NCI-H69 (cell line): ENCODE measurements at regions not wholly inside any gene's neighbourhood (a gene's known extent, or its start where the extent isn't known, plus 50 kb on each side); places are given as distances from the start of the nearest gene placed in this dataset.

ENCODE experiments used
- DNase-seq: peaks from one replicate; lab custom pipeline; 2025; lab: John Stamatoyannopoulos, UW

DNA sequence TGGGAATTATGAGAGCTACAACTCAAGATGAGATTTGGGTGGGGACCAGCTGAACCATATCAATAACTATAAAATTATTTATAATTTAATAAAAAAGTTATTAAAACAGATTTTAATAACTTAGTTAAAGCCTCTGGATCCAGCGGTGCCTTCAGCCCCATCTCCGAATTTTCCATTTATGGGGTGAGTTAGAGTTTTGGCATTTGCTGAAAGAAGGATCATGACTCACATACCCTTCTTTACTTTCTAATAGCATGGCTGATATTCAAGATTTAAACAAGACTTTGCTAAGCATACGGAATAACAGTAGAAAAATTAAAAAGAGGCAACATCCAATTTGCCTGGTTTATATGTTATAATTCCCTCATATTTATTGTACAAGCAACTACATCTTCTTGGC, 94.5 kb downstream of the RDH14 start:
- no peak for DNase-seq

DNA sequence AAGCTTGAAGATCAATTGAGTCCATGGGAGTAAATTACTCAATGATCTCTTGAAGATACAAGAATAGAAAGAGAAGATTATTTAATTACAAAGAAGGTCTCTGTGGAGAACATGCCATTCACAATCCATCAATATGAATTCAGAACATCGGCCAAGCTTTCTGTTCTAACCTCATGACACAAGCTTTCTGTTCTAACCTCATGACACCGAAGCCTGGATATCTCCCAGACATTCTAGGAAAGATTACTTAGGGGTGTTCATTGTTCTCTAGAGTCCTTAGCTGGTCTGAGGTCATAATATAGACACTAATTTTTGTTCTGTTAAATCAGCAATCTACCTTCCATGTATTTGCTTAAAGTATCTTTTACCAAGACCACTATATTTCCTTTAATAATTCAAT, 95.5 kb downstream of the RDH14 start:
- DNase-seq, result no peak

DNA sequence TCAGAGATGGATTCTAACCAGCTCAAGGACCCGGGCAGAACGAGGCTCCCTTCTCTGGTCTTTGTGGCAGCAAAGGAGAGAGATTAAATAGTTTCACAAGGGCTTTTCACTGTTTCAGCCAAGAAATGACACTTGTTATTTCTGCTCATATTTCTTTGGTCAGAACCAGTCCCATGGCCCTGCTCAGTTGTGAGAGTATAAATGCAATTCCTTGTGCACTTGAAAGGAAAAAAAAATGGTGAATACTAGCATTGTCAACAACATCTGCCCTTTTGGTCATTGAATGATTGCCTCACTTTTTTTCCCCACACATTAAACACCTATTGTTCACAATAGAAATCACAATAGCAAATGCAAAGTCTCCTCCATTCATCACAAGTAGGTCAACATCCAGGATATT, 104.4 kb downstream of the RDH14 start:
- no peak for DNase-seq

DNA sequence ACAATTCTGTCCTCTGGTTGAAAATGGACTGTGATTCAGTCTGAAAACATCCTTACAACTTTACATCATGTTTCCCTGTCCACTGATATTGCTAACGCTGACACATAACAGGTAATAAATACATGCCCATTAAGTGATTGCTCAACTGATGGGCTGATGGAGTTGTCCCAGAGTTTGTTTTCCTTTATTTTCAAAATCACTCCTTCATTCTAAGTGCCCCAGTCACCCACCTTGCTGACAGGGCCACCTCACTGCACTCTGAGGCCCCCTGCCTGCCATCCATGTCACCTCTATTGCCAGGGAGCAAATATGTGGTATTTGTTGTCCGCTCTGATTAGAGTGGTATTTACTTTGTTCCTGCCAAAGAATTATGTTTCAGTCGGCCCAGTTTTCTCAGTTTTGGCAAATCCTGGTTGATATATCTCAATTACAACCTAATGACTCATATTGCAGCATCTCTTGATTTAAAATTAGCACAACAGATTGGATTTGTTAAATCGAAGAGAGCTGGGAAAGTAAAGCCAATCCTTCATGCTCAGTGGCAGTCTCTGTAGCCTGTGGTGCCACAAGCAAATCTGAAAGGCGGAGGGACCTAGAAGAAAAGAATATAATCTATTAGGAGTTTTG, 105.1 kb downstream of the RDH14 start:
- DNase-seq, result no peak

DNA sequence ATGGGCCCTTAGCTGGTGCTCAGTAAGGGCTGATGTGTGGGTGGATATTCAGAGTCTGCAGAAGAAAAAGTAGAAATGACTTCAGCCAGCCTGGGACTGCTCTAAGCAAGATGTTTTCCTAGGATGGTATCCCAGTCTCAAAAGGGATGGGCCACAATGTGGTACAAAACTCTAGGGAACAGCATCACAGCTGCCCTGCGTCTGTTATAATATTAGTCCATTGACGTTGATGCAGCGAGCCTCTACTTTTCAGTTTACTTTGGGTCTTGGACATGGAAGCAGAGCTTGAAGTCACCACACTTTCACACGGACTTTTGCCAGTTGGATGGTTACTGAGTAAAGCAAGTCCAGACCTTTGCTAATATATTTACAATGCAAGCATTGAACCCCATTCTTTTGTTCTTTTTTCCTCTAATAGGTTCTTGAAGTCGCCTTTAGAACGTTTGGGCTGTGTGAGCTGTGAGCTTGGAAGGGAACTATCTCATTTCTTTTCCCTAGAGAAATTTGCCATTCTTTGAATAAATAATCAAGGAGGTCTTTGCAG, 105.7 kb downstream of the RDH14 start:
- no peak for DNase-seq

DNA sequence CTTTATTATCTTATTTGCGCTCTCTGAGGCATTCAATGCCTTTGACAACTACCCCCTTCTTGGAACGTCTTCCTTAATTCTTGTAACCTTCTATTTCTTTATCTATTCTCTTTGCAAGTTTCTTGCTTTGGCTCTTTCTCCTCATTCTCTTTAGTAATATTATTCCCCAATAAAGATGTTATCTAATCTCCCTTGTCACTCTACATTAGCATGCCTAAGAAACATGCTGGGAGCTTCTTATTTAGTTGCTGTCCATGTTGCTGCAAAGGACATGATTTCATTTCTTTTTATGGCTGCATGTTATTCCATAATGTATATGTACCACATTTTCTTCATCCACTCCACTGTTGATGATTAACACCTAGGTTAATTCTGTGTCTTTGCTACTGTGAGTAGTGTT, 113.7 kb downstream of the RDH14 start:
- DNase-seq, result no peak

DNA sequence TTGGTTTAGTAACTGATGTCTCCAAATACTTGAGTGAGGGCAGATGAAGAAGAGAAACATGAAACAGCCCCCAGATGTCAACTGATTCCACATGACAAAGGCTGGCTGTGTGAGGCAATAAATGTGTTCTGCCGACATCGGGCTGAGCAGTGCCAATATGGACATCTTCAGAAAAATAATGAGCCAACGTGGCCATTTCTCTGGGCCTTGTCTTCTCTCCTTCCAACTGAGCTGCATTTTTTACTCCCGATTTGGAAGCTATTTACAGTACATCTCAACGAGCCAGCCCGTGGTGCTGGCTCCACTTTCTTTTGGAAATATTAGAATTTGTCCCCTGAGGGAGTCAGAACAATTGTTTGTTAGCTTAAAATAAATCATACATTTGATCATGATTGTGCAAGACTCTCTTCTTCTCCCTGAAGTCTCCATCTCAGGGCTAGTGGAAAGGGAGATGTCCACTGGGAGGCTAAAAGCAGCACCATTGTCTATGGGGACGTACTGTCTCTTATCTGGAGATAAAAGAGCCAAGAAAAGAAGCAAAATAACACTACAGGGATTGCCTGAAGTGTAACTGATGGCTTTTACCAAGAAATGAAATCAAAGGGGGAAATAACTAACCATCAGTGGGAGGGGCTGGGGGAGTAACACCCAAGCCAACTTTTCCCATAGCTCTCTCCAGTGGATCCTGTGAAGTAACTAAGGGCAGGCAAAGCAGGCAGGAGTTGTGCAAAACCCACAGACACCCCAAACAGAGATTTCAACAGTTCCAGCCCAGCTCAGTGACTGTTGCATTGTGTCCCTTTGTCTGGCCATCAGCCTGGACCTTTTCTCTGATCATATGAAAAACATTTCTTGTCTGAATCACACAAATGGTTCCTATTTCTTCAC, 114.8 kb downstream of the RDH14 start:
- DNase-seq, result no peak

DNA sequence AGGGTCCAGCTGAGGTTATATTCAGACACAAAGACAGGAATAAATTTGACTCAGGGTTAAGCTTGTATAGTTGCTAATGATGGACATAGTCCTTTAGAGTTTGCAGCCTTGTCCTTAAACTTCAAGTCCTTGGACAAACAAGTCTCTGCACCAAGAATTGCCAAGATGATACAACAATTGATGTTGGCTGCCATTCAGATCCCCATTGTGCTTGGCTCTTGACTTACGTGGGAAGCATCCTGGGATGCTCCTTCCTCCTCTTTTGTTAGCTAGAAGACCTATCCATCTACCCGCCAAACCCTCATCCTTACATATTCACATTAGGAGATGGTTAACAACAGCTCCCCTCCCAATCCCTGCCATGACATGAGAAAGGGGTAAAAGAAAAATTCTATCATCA, 115.6 kb downstream of the RDH14 start:
- no peak for DNase-seq

DNA sequence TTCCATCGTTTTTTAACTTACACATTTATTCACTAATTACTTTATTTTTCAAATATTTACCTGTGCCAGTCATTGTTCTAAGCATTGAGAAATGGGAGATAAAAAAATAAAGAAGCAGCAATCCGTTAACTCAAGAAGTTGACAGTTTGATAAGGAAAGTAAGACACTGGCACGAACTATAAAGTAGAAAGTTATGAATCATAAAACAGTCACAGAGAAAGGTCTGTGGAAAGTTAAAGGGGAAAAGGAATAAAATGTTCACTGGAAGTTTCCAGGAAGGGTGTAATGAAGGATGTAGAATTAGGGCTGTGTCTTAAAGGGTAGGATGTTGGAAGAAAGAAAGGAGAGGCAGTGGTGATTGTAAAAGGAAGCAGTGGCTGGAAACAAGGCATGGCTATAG, 118.9 kb downstream of the RDH14 start:
- no peak for DNase-seq

DNA sequence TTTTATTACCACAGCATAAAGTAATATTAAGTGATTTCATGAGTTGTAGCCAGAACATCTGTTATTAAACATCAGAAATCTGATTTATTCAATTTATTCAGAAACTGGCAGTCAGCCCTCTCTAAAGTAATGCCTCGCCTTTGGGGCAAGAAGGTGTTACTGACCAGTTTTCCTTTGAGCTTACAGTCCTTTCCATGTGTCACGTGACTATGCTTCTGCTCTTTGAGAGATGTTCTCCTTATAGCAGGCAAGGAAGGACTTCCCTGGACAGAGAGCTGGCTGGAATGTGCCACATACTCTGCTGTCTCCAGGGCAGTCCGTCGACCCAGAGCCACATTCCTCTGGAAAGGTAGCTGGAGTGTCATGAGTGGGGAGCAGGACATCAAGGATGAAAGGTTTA, 119.7 kb downstream of the RDH14 start:
- no peak for DNase-seq

DNA sequence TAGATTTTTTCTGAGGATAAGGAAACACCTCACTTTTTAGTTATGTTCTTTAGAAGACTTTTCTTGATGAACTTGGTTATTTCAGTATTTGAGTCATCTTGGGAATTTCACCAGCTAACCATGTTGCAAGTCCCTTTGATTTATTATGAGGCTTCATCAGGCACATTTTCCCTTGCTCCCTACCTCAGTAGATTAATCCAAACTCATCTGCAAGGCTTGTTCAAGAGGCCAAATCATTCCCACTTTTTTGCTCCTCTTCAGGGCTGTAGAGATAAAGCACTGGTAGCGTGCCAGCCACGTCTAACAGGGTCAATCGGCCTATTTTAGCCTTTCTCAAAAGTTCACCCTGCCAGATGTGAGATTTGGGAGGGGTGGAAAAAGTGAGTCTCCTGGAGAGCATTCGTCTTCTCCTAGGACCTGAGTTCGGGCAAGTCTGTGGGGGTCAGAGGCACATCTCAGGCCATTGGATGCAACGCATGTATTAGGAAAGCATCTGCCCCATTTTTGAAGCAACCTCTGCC, 120.3 kb downstream of the RDH14 start:
- DNase-seq, result no peak

DNA sequence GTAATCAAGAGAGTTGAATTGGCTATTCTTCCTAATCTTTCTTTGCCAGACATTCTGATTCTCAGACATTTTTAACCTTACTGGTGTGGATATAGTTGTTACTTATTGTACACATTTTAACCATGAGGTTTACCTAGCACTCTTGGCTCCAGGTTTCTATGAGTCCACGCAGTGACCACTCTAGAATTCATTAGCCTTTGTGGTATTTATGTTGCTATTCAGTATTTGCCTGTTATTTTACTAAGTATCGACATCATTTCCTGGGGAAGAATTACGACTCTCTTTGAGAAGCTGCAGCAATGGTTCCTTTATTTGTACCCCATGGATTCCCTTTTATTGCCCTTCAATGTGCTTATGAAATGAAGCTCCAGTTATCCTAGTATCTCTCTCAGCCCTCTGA, 120.7 kb downstream of the RDH14 start:
- DNase-seq, result no peak

DNA sequence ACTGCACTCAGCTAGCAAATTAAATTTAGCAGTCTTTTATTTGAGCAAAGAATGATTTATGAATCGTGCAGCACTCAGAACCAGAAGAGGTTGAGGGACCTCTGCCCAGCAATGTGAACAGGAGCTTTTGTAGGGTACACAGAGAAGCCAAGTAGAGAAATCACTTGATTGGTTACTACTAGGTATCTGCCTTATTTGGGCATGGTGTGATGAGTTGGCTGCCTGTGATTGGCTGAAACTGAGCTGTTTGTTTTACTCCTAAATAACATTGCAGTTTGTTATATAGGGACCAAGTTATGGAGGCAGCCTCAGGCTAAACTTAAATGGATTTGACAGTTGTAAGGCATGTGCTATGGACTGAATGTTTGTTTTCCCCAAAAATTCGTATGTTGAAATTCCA, 122.5 kb downstream of the RDH14 start:
- DNase-seq, result no peak

DNA sequence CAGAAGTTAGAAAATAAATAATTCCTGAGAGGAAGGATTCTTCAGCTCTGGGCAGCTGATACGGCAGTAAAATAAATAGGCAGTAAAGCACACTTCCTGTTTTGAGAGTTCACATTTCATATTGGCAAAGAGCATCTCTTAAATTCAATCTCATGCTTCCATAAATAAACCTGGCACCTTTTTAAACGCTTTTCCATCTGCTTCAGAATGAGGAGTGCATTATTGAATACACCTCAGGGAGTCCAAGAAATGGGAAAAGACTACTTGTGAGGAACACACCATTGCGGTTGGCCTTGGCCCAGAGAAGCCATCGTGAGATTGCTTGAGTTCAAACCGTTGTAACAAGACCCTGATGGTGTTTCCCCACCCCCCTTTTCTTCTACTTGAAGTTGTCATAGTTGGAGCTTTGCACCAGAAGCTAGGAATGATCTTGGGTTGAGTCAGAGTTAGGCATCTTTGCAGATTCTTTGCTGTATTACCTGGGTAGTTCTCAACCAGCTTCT, 123.9 kb downstream of the RDH14 start:
- DNase-seq, result no peak

DNA sequence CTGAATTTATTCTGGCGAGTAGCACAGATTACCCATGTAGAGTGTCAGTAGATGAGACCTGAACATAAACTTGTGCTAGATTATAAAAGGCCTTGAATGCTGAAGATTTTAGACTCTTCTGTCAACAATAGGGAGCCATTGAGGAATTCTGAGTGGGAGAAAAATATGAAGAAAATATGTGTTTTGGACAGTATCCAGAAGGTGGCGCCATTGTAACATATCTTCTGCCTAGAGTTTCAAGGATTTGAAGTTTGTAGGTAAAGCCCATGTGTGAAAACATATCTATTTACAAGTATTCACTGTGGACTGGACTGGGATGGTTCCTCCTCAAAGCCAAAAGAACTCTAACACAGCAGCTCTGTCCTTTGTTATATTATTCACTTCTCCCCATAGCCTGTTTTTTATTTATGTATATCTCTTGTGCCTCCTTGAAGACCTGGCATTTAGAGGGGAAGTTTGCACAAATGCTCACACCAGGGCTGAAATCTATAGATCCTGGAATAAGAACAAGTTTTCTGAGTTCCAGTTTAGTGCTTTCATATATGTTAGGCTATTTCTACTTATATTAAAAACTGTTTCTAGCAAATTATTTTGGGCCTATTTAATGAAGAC, 124.9 kb downstream of the RDH14 start:
- DNase-seq, result peak; percentile 36

DNA sequence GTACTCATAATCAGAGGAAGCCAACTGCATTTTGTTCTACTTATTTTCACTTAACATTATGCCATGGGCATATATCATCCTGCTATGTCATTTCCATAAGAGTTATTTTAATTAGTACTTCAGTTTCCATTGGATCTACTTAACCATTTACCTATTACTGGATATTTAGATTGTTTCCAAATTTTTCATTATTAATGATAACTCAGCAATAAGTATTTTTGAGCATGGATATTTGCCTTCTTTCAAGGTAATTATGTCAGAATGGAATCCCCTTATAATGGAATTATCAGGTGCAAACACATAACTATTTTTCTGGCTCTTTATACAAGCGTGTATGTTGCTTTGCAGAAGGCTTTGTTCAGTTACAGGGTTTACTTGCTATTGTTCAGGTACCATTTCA, 126.6 kb downstream of the RDH14 start:
- no peak for DNase-seq

DNA sequence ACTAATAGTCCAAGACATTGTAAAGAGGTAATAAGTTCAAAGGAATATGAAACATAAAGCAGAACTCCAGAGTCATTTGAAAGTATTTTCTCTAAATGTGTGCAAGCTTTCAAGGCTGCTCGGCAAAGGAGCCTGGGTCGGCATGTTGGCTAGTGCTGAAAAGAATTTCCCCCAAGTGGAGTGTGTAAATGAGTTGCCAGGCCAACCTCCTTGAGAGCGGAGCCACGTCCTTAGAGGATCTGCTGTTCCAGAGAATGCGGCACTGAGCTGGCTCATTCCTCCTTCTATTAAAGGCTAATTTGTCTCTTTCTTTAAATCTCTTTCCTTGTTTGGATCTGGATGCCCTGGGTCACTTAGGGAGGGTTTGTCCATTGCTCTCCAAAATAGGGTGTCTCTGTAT, 127.5 kb downstream of the RDH14 start:
- DNase-seq, result no peak

DNA sequence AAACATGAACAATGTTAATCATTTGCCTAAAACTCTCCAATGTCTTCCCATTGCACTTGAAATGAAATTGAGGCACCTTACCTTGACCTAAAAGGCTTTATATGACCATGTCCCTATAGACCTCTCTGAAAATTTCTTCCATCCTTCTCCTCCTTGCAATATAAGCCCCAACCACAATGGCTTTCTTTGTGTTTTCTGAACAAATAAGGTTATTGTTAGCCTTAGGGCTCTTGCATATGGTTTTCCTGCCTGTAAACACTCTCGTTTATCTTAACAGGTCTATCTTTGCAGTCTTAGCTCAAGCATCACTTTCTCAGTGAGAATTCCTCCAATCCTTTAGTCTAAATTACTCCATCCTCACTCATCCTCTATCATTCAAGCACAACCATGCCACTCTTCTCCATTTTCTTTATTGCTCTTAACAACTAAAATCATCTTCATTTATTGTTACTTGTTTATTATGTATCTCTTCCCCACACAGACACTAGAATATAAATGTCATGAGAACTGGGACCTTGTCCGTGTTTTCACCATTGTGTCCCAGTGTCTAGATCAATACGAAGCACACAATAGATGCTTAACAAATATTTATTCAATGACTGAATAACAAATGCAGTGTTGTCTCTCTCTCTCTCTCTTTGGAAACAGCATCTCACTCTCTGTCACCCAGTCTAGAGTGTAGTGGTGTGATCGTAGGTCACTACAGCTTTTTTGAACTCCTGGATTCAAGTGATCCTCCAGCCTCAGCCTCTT, 129.3 kb downstream of the RDH14 start:
- no peak for DNase-seq

DNA sequence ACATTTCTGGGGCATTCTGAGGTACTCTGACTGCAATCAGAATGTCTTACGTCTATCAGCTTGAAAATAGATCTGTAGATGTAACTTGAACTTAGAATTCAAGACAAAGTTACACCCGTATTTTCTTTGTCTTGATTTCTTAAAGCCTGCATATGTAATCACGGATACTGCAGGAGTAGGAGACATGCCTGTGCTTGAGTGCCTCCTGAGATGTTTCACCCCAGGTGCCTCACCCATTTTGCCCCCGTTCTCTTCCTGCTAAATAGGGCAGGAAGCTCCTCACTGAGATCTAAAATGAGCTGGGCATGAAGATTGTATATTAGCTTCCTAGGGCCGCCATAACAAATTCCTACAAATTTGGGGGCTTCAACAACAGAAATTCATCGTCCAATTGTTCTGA, 131.9 kb downstream of the RDH14 start:
- DNase-seq, result no peak

DNA sequence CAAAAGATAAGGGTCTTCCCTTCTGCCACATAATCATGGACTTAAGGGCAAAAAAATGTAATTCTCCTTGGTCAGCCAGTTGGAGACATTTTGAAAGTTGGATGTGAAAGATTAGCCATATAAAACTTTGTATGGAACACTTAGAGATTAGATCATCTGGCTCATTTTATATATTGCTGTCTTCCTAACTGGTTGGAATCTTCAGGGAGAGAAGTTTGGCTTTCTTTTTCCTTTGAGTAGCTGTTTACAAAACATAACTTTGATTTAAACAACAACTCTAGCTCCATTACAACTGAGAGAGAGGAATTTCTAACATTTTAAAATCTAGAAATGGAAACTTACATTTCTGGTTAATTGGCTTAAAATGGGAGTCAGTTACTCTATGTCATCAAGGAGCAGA, 132.7 kb downstream of the RDH14 start:
- DNase-seq, result no peak

DNA sequence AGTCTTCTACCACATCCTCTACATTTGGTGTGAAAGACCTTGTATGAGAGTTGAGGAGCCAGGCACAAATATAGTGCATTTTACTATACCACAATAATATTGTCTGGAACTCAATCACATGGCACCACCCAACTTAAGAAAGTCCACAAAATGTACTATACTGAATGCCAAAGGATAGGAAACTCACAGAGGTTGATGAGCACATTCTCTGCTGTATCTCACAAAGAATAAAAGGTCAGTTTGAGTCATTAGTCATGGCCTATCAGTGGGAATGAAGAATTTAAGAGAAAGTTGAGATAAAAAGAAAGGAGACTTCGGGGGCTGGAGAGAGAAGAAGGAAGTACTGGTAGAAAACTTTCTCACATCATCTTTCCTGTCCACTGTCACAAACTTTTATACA, 134.3 kb downstream of the RDH14 start:
- no peak for DNase-seq

DNA sequence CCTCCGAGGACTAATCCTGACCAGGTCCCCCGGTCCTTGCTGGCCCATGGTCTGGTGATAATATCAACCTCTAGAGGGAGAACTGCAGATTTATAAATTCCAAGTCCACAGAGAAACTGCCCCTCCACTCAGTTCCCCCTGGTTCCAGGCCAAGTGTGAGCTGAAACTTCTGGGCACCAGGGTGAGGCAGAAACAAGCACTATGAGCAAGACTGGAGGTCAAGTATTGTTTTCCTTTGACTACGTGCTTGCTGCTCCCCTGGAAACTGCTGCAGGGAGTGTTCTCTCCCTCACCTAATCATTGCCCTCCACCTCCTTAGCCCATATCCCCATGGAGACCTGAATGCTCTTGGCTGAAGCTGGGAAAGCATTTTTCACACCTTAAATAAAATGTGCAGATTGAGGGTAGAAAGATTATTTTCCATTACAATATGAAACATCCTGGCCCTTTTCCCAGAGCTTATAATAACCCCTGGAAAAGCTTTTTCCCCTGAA, 135.2 kb downstream of the RDH14 start:
- no peak for DNase-seq
